ENCODE measurements at regions not wholly inside any gene's neighbourhood (a gene's known extent, or its start where the extent isn't known, plus 50 kb on each side); places are given as distances from the start of the nearest gene placed in this dataset.
A peak's percentile ranks its signal among the peaks of the same experiment; 100 is the strongest.

GRCh38 chr10:16314259-16314658, 122.6 kb upstream of the PTER start:
- TF ChIP-seq CTCF (IDR thresholded peaks at IDR 0.05) (peak; percentile 25), POLR2A (IDR thresholded peaks at IDR 0.05; ENCODE audit: low read length) (no peak), SMC3 (IDR thresholded peaks at IDR 0.05) (no peak), MAFK (IDR thresholded peaks at IDR 0.05; ENCODE audit: partially characterized antibody) (no peak)

Measured in A549 (cell line).